ENCODE measurements at regions not wholly inside any gene's neighbourhood (a gene's known extent, or its start where the extent isn't known, plus 50 kb on each side); places are given as distances from the start of the nearest gene placed in this dataset.

GRCh38 chr4:22941688-22942375, 249.1 kb downstream of the GBA3 start:
- Histone ChIP-seq H3K36me3 (no peaks in the 10 kb centered on the region), H3K4me3 (no peak overlapping the region), H3K27ac (no peak overlapping the region), H3K27me3 (no peaks in the 10 kb centered on the region), H3K4me1 (no peaks in the 10 kb centered on the region), H3K9me3 (no peaks in the 10 kb centered on the region)
- DNase-seq (ENCODE audit: low spot score in 2 of 2), result no peak
- intact Hi-C loops (cut with DNase I), result no loop called here
- TF ChIP-seq CTCF (IDR thresholded peaks at IDR 0.05), result no peak

GRCh38 chr4:22932326-22932725, 239.6 kb downstream of the GBA3 start:
- Histone ChIP-seq H3K9me3 (no peaks in the 10 kb centered on the region), H3K36me3 (no peaks in the 10 kb centered on the region), H3K4me3 (no peak overlapping the region), H3K4me1 (no peaks in the 10 kb centered on the region), H3K27ac (no peak overlapping the region), H3K27me3 (no peaks in the 10 kb centered on the region)
- intact Hi-C loops (cut with DNase I), result no loop called here
- no peak for DNase-seq (ENCODE audit: low spot score in 2 of 2)
- no peak for TF ChIP-seq CTCF (IDR thresholded peaks at IDR 0.05)

- Histone ChIP-seq H3K4me1 (no peaks in the 10 kb centered on the region), H3K27me3 (no peaks in the 10 kb centered on the region), H3K9me3 (no peaks in the 10 kb centered on the region), H3K4me3 (no peak overlapping the region), H3K36me3 (no peaks in the 10 kb centered on the region), H3K27ac (no peak overlapping the region)
- no peak for DNase-seq (ENCODE audit: low spot score in 2 of 2)
- intact Hi-C loops (cut with DNase I), result no loop called here
- no peak for TF ChIP-seq CTCF (IDR thresholded peaks at IDR 0.05)
Measured at GRCh38 chr4:22922426-22922825, 229.7 kb downstream of the GBA3 start.

- Histone ChIP-seq H3K27me3 (no peaks in the 10 kb centered on the region), H3K4me3 (no peak overlapping the region), H3K4me1 (no peaks in the 10 kb centered on the region), H3K9me3 (no peaks in the 10 kb centered on the region), H3K27ac (no peak overlapping the region), H3K36me3 (no peaks in the 10 kb centered on the region)
- intact Hi-C loops (cut with DNase I), result no loop called here
- no peak for TF ChIP-seq CTCF (IDR thresholded peaks at IDR 0.05)
- no peak for DNase-seq (ENCODE audit: low spot score in 2 of 2)
Measured at GRCh38 chr4:22921936-22922335, 229.2 kb downstream of the GBA3 start.

GRCh38 chr4:22911285-22911684, 218.5 kb downstream of the GBA3 start:
- H3K4me1 ChIP-seq, result no peaks in the 10 kb centered on the region
- intact Hi-C loops (cut with DNase I), result no loop called here
- H3K4me3 ChIP-seq, result no peak overlapping the region
- H3K9me3 ChIP-seq, result no peaks in the 10 kb centered on the region
- no peak for DNase-seq (ENCODE audit: low spot score in 2 of 2)
- H3K27ac ChIP-seq, result no peak overlapping the region
- H3K36me3 ChIP-seq, result no peaks in the 10 kb centered on the region
- TF ChIP-seq CTCF (IDR thresholded peaks at IDR 0.05), result no peak
- H3K27me3 ChIP-seq, result no peaks in the 10 kb centered on the region

- TF ChIP-seq CTCF (IDR thresholded peaks at IDR 0.05), result no peak
- Histone ChIP-seq H3K9me3 (no peaks in the 10 kb centered on the region), H3K36me3 (no peaks in the 10 kb centered on the region), H3K27me3 (no peaks in the 10 kb centered on the region), H3K27ac (no peak overlapping the region), H3K4me3 (no peak overlapping the region), H3K4me1 (no peaks in the 10 kb centered on the region)
- DNase-seq (ENCODE audit: low spot score in 2 of 2), result no peak
- intact Hi-C loops (cut with DNase I), result no loop called here
Measured at GRCh38 chr4:22910200-22910599, 217.5 kb downstream of the GBA3 start.
